Ovary (tissue), 7 donors: ENCODE measurements at regions not wholly inside any gene's neighbourhood (a gene's known extent, or its start where the extent isn't known, plus 50 kb on each side); places are given as distances from the start of the nearest gene placed in this dataset.

Source experiments
- DNase-seq, 5 donors: peaks; one replicate each; pipeline ENCODE4 v3.0.0-alpha.2; 2019 to 2020
- H3K27ac ChIP-seq, 2 donors: fragments of 200-600 bp; one replicate each; pipeline versions ENCODE4 v1.5.1 to v1.8.0; 2019 to 2022
- H3K27me3 ChIP-seq: fragments of 200-600 bp; one replicate; pipeline ENCODE4 v1.8.0; 2022
- H3K36me3 ChIP-seq: fragments of 200-600 bp; sonication (generic); one replicate; pipeline ENCODE4 v1.5.1; 2019
- H3K4me1 ChIP-seq: one replicate; pipeline ENCODE4 v1.8.1; 2013; ENCODE audit warnings: mild to moderate bottlenecking, moderate library complexity; ENCODE audit not compliant: insufficient read depth
- H3K4me3 ChIP-seq: fragments of 200-600 bp; sonication (generic); one replicate; pipeline ENCODE4 v1.5.1; 2017
- H3K9me3 ChIP-seq, 2 donors: fragments of 200-600 bp in 1 of 2; sonication (generic) in 1 of 2; one replicate each; pipeline versions ENCODE4 v1.5.1 to v1.8.1; 2013 to 2019; ENCODE audit warnings: mild to moderate bottlenecking in 1 of 2, moderate library complexity in 1 of 2
- CTCF ChIP-seq, 3 donors: fragments of 450-650 bp in 2 of 3; fragments of 200-600 bp in 1 of 3; IDR thresholded peaks; one replicate each; pipeline versions ENCODE4 v1.5.1 to v1.8.0; 2016 to 2022; ENCODE audit warnings: antibody characterized with exemption in 3 of 3, mild to moderate bottlenecking in 1 of 3
- EP300 ChIP-seq: sonication (generic); formaldehyde crosslinking; IDR thresholded peaks from one replicate; pipeline ENCODE4 v1.6.1; 2017; ENCODE audit warnings: antibody characterized with exemption
- POLR2A ChIP-seq: fragments of 450-650 bp; IDR thresholded peaks from one replicate; pipeline ENCODE4 v1.6.1; 2017; ENCODE audit warnings: antibody characterized with exemption, mild to moderate bottlenecking, moderate library complexity
- WGBS, 3 donors: extraction: QIAGEN DNeasy Blood & Tissue Kit in 1 of 3; methylation state at CpG; one replicate each; pipeline versions ENCODE4 v1.1.5 to v1.1.7; 2013 to 2017; 5-methylcytosine and 5-hydroxymethylcytosine counted together
- intact Hi-C, 4 donors: fragments of 100-400 bp; cut with DNase I; formaldehyde crosslinking; loops; one replicate each; pipeline versions ENCODE4 v1.11.0 to v1.15.1; 2022 to 2023
- donor health status: DM: no; HTN: no; CAD: no; lungs with moderate emphysema.
- donor health status: DM: no; HTN: no; CAD: no.
- donor health status: Bipolar disorder and iron deficiency.
- donor health status: DM: no; HTN: no; CAD: no.
- donor health status: DM: yes; HTN: yes; CAD: no.

- H3K4me3 ChIP-seq, result no peak overlapping the region
- no peak for TF ChIP-seq POLR2A
- no peak for TF ChIP-seq CTCF (IDR thresholded peaks at IDR 0.05)
- no peak for TF ChIP-seq EP300
- H3K36me3 ChIP-seq, result no peaks in the 10 kb centered on the region
- no peaks in the 10 kb centered on the region for H3K4me1 ChIP-seq
- H3K9me3 ChIP-seq, result no peaks in the 10 kb centered on the region
- no peak overlapping the region for H3K27ac ChIP-seq
- no peaks in the 10 kb centered on the region for H3K27me3 ChIP-seq
- intact Hi-C loops, result no loop called here
- 94 to 98% (median 97%) methylated on average over 1 of the region's 1 CpG for WGBS, 3 donors
- no peak for DNase-seq
Measured at GRCh38 chr6:119446115-119446554, 96.6 kb upstream of the MAN1A1 start.

DNA sequence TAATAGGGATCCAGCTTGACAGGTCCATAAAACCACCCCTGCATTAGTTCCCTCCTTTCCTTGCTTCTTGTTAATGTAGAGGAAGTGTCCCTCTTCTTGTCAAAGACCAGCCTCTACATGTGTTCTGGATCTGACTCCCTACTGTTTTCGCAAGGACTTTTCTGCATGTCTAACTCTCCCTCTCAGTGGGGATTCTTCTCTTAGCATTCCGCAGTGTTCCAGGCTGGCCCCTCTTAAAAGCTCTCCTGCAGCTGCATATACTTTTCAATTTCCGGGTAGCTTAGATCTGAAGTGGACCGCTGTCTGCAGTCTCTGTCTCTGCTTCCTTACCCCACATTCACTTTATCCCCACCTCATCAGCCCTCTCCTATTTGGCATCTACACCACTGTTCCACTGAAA is 96.1 kb upstream of the MAN1A1 start:
- Histone ChIP-seq H3K9me3 (no peaks in the 10 kb centered on the region), H3K36me3 (no peaks in the 10 kb centered on the region), H3K27ac (no peak overlapping the region), H3K4me3 (no peak overlapping the region), H3K27me3 (no peaks in the 10 kb centered on the region), H3K4me1 (no peaks in the 10 kb centered on the region)
- intact Hi-C loops, result no loop called here
- no peak for DNase-seq
- 95 to 97% (median 97%) methylated on average over 4 of the region's 4 CpGs for WGBS, 3 donors
- no peak for TF ChIP-seq EP300
- TF ChIP-seq CTCF (IDR thresholded peaks at IDR 0.05), result no peak
- TF ChIP-seq POLR2A, result no peak

GRCh38 chr6:119444642-119445557 is 95.3 kb upstream of the MAN1A1 start:
- no peaks in the 10 kb centered on the region for H3K9me3 ChIP-seq
- no peaks in the 10 kb centered on the region for H3K4me1 ChIP-seq
- TF ChIP-seq EP300 (no peak), CTCF (IDR thresholded peaks at IDR 0.05) (no peak), POLR2A (no peak)
- DNase-seq, result no peak
- no peak overlapping the region for H3K4me3 ChIP-seq
- H3K27ac ChIP-seq, result no peak overlapping the region
- intact Hi-C loops, result no loop called here
- H3K36me3 ChIP-seq, result no peaks in the 10 kb centered on the region
- H3K27me3 ChIP-seq, result no peaks in the 10 kb centered on the region
- WGBS, 3 donors, result 94 to 95% (median 94%) methylated on average over 4 of the region's 4 CpGs

GRCh38 chr6:119443993-119444641 is 94.6 kb upstream of the MAN1A1 start:
- no peak for DNase-seq
- Histone ChIP-seq H3K27me3 (no peaks in the 10 kb centered on the region), H3K36me3 (no peaks in the 10 kb centered on the region), H3K4me1 (no peaks in the 10 kb centered on the region), H3K9me3 (no peaks in the 10 kb centered on the region), H3K27ac (no peak overlapping the region), H3K4me3 (no peak overlapping the region)
- TF ChIP-seq CTCF (IDR thresholded peaks at IDR 0.05) (no peak), EP300 (no peak), POLR2A (no peak)
- 78 to 89% (median 87%) methylated on average over 7 of the region's 7 CpGs for WGBS, 3 donors
- intact Hi-C loops, result no loop called here
